ENCODE measurements at regions not wholly inside any gene's neighbourhood (a gene's known extent, or its start where the extent isn't known, plus 50 kb on each side); places are given as distances from the start of the nearest gene placed in this dataset.

DNA sequence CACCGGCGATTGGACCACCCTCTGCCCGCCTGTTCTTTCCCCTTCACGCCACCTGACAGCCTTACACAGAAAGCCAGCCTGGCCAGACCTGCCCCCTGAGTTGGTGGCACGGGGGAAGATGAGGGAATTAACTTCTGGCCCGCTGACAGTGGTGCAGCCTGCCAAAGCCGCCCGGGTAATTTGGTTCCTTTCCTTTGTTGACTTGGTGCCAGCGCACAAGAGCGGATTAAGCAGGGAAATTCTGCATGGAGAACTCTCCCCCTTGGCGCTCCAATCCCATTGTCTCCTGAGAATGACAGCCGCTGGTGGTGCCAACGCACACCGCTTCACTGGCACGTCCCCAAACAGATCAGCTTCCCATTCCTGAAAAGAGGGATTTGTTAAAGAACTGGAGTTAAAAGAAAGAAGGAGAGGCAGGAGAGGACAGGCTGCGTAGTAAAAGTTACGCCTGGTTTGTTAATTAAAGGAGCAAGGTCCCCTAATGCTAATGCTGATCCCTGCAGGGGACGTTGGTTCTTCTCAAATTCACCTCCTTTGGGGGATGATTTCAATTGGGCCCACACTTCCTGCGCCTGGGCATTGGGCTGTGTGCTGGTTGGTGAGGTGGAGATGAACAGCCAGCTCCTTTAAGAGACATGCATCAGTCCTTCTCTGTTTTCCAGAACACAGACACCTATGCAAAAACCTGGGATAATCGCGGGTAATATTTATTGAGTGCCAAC lies 286.8 kb downstream of the MYCN start:
- TF ChIP-seq, protein P1, sequence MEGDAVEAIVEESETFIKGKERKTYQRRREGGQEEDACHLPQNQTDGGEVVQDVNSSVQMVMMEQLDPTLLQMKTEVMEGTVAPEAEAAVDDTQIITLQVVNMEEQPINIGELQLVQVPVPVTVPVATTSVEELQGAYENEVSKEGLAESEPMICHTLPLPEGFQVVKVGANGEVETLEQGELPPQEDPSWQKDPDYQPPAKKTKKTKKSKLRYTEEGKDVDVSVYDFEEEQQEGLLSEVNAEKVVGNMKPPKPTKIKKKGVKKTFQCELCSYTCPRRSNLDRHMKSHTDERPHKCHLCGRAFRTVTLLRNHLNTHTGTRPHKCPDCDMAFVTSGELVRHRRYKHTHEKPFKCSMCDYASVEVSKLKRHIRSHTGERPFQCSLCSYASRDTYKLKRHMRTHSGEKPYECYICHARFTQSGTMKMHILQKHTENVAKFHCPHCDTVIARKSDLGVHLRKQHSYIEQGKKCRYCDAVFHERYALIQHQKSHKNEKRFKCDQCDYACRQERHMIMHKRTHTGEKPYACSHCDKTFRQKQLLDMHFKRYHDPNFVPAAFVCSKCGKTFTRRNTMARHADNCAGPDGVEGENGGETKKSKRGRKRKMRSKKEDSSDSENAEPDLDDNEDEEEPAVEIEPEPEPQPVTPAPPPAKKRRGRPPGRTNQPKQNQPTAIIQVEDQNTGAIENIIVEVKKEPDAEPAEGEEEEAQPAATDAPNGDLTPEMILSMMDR (IDR thresholded peaks at IDR 0.05; ENCODE audit: poor library complexity, severe bottlenecking) = no peak
- TF ChIP-seq EZH2 (IDR thresholded peaks at IDR 0.05; ENCODE audit: borderline replicate concordance, insufficient read depth, low read length, poor library complexity, severe bottlenecking) (no peak), RAD21 (conservative IDR thresholded peaks at IDR 0.05) (no peak), POLR2AphosphoS5 (IDR thresholded peaks at IDR 0.05) (no peak), TAF1 (IDR thresholded peaks at IDR 0.05; ENCODE audit: low read depth) (no peak), EP300 (conservative IDR thresholded peaks at IDR 0.05; ENCODE audit: poor library complexity, severe bottlenecking) (no peak), MXI1 (conservative IDR thresholded peaks at IDR 0.05; ENCODE audit: poor library complexity, severe bottlenecking) (no peak), SMC3 (conservative IDR thresholded peaks at IDR 0.05; ENCODE audit: poor library complexity) (no peak)
- TF ChIP-seq, protein P2, sequence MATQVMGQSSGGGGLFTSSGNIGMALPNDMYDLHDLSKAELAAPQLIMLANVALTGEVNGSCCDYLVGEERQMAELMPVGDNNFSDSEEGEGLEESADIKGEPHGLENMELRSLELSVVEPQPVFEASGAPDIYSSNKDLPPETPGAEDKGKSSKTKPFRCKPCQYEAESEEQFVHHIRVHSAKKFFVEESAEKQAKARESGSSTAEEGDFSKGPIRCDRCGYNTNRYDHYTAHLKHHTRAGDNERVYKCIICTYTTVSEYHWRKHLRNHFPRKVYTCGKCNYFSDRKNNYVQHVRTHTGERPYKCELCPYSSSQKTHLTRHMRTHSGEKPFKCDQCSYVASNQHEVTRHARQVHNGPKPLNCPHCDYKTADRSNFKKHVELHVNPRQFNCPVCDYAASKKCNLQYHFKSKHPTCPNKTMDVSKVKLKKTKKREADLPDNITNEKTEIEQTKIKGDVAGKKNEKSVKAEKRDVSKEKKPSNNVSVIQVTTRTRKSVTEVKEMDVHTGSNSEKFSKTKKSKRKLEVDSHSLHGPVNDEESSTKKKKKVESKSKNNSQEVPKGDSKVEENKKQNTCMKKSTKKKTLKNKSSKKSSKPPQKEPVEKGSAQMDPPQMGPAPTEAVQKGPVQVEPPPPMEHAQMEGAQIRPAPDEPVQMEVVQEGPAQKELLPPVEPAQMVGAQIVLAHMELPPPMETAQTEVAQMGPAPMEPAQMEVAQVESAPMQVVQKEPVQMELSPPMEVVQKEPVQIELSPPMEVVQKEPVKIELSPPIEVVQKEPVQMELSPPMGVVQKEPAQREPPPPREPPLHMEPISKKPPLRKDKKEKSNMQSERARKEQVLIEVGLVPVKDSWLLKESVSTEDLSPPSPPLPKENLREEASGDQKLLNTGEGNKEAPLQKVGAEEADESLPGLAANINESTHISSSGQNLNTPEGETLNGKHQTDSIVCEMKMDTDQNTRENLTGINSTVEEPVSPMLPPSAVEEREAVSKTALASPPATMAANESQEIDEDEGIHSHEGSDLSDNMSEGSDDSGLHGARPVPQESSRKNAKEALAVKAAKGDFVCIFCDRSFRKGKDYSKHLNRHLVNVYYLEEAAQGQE (IDR thresholded peaks at IDR 0.05; ENCODE audit: borderline replicate concordance) = no peak
